ENCODE measurements at regions not wholly inside any gene's neighbourhood (a gene's known extent, or its start where the extent isn't known, plus 50 kb on each side); places are given as distances from the start of the nearest gene placed in this dataset.
"Not testable (repeated sequence)": the region's sequence is repeated elsewhere in the genome, so short reads cannot be mapped to it uniquely, and the experiment has no call there.

- no peaks in the 10 kb centered on the region for H3K36me3 ChIP-seq (ENCODE audit: control insufficient read depth, insufficient read depth, low read length)
- H3K9me3 ChIP-seq (ENCODE audit: control insufficient read depth, low read length): no peaks in the 10 kb centered on the region
- no peaks in the 10 kb centered on the region for H3K4me1 ChIP-seq (ENCODE audit: control insufficient read depth, insufficient read depth, low read length, poor library complexity, severe bottlenecking)
- DNase-seq: no peak
- no peaks in the 10 kb centered on the region for H3K27me3 ChIP-seq (replicated peaks; ENCODE audit: control insufficient read depth, insufficient read depth, low read length, poor library complexity, severe bottlenecking)
- H3K4me3 ChIP-seq (ENCODE audit: insufficient read depth, low read depth, low read length, poor library complexity, severe bottlenecking): no peak overlapping the region
- no peak overlapping the region for H3K27ac ChIP-seq (ENCODE audit: insufficient read depth, low read length, poor library complexity, severe bottlenecking)
Observed at GRCh38 chr6:139447656-139447975, 73.2 kb upstream of the CITED2 start.

GRCh38 chr6:139446768-139447655, 72.6 kb upstream of the CITED2 start:
- no peak overlapping the region for H3K4me3 ChIP-seq (ENCODE audit: insufficient read depth, low read depth, low read length, poor library complexity, severe bottlenecking)
- no peak for DNase-seq
- H3K4me1 ChIP-seq (ENCODE audit: control insufficient read depth, insufficient read depth, low read length, poor library complexity, severe bottlenecking): no peaks in the 10 kb centered on the region

DNA sequence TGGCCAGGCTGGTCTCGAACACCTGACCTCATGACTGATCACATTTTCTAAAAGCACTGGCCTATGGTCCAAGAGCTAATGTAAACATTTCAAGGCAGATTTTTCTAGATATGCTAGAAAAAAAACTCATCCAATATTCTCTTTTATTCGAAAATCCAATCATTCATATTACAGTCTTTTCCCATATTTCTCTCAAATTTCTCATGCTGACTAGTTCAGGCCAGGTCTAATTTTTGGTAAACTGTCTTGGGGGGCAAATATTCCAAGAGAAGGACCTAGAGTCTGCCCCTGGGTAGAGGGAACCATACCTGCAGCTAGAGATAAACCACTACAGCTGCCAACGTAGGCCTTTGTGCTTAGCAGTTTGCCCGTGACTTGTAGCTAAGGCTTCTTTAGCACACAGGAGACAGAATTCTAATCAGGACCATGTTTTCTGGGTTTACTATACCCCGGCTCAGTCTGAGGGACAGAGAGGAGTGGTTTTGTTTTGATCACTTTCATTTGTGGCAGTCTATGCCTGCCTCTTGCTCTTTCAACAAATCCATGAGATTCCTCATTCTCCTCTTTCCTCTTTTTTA, 71.8 kb upstream of the CITED2 start:
- H3K27ac ChIP-seq (ENCODE audit: insufficient read depth, low read length, poor library complexity, severe bottlenecking): no peak overlapping the region
- no peaks in the 10 kb centered on the region for H3K27me3 ChIP-seq (replicated peaks; ENCODE audit: control insufficient read depth, insufficient read depth, low read length, poor library complexity, severe bottlenecking)
- H3K4me3 ChIP-seq (ENCODE audit: insufficient read depth, low read depth, low read length, poor library complexity, severe bottlenecking): no peak overlapping the region
- no peaks in the 10 kb centered on the region for H3K4me1 ChIP-seq (ENCODE audit: control insufficient read depth, insufficient read depth, low read length, poor library complexity, severe bottlenecking)
- H3K36me3 ChIP-seq (ENCODE audit: control insufficient read depth, insufficient read depth, low read length): no peaks in the 10 kb centered on the region
- no peak for DNase-seq
- H3K9me3 ChIP-seq (ENCODE audit: control insufficient read depth, low read length): no peaks in the 10 kb centered on the region

More at GRCh38 chr6:139446768-139447655, 72.6 kb upstream of the CITED2 start:
- Histone ChIP-seq H3K27ac (ENCODE audit: insufficient read depth, low read length, poor library complexity, severe bottlenecking) (no peak overlapping the region), H3K36me3 (ENCODE audit: control insufficient read depth, insufficient read depth, low read length) (no peaks in the 10 kb centered on the region), H3K27me3 (replicated peaks; ENCODE audit: control insufficient read depth, insufficient read depth, low read length, poor library complexity, severe bottlenecking) (no peaks in the 10 kb centered on the region), H3K9me3 (ENCODE audit: control insufficient read depth, low read length) (no peaks in the 10 kb centered on the region)

GRCh38 chr6:139444273-139444787, 69.9 kb upstream of the CITED2 start:
- DNase-seq; H3K27ac ChIP-seq (ENCODE audit: insufficient read depth, low read length, poor library complexity, severe bottlenecking); H3K36me3 ChIP-seq (ENCODE audit: control insufficient read depth, insufficient read depth, low read length); H3K4me3 ChIP-seq (ENCODE audit: insufficient read depth, low read depth, low read length, poor library complexity, severe bottlenecking); H3K27me3 ChIP-seq (replicated peaks; ENCODE audit: control insufficient read depth, insufficient read depth, low read length, poor library complexity, severe bottlenecking); H3K4me1 ChIP-seq (ENCODE audit: control insufficient read depth, insufficient read depth, low read length, poor library complexity, severe bottlenecking); H3K9me3 ChIP-seq (ENCODE audit: control insufficient read depth, low read length): not testable (repeated sequence)

DNA sequence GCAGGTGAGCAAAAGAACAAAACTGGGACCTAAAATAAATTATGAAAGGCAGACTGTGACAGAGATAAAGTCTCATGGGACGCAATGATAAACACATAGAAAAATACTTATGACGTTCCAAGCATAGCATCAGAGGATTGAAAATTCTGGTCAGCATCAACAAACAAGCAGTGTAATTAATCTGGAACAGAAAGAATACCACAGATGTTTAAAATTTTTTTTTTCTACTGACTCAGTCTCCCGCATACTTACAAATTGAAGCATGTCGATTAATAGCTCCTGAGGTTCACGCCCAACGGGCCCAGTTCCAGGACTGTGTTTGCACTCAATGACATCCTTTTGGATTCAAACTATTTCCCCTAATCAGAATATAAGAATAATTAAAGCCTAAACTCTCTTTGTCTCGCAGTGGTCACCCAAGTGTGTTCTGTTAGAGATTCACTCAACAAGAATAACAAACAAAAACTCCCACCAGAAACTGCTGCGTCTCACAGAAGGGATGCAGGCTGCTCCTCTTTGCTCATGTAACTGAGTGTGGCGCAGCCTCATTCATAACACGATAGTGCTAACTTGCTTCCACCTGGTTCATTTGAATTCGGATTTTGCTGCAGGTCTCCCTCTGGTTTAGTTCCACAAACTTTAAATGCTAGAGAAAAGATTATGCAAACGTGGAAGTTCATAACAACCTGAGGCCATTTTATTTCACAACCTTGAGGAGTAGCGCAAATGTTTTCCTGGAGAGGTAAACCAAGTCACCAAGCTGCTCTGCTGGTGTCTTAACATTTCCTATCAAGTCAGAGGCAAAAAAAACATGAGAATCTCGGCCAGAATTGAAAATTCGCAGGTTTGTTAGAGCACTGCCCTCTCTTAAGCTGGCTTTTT, 69.0 kb upstream of the CITED2 start:
- H3K36me3 ChIP-seq (ENCODE audit: control insufficient read depth, insufficient read depth, low read length): no peaks in the 10 kb centered on the region
- H3K4me3 ChIP-seq (ENCODE audit: insufficient read depth, low read depth, low read length, poor library complexity, severe bottlenecking): no peak overlapping the region
- H3K27ac ChIP-seq (ENCODE audit: insufficient read depth, low read length, poor library complexity, severe bottlenecking): no peak overlapping the region
- H3K4me1 ChIP-seq (ENCODE audit: control insufficient read depth, insufficient read depth, low read length, poor library complexity, severe bottlenecking): no peaks in the 10 kb centered on the region
- no peaks in the 10 kb centered on the region for H3K9me3 ChIP-seq (ENCODE audit: control insufficient read depth, low read length)
- H3K27me3 ChIP-seq (replicated peaks; ENCODE audit: control insufficient read depth, insufficient read depth, low read length, poor library complexity, severe bottlenecking): no peaks in the 10 kb centered on the region
- DNase-seq: no peak

- H3K4me3 ChIP-seq (ENCODE audit: insufficient read depth, low read depth, low read length, poor library complexity, severe bottlenecking): no peak overlapping the region
- H3K27ac ChIP-seq (ENCODE audit: insufficient read depth, low read length, poor library complexity, severe bottlenecking): no peak overlapping the region
- H3K36me3 ChIP-seq (ENCODE audit: control insufficient read depth, insufficient read depth, low read length): no peaks in the 10 kb centered on the region
- no peaks in the 10 kb centered on the region for H3K4me1 ChIP-seq (ENCODE audit: control insufficient read depth, insufficient read depth, low read length, poor library complexity, severe bottlenecking)
- DNase-seq: no peak
- no peaks in the 10 kb centered on the region for H3K9me3 ChIP-seq (ENCODE audit: control insufficient read depth, low read length)
- H3K27me3 ChIP-seq (replicated peaks; ENCODE audit: control insufficient read depth, insufficient read depth, low read length, poor library complexity, severe bottlenecking): no peaks in the 10 kb centered on the region
Observed at GRCh38 chr6:139442188-139442671, 67.8 kb upstream of the CITED2 start.

DNA sequence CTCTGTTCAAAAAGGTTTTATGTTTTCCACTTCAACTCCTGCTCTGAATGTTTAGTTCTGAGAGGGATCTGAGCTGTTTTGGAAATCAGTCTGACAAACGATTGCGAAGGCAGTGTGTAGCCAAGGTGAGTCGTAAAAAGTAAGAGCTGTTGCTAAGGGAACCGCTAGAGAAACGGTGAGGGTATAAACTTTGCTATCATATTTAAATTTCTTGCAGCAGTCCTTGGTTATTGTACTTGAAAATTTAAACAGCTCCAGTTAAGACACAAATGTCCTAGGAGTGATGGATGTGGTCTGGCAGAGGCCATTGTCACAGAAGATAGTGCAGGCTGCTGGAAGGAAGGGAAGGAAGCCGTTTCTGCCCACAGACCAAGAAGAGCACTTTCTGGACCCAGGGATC, 64.9 kb upstream of the CITED2 start:
- Histone ChIP-seq H3K4me3 (ENCODE audit: insufficient read depth, low read depth, low read length, poor library complexity, severe bottlenecking) (no peak overlapping the region), H3K27me3 (replicated peaks; ENCODE audit: control insufficient read depth, insufficient read depth, low read length, poor library complexity, severe bottlenecking) (no peaks in the 10 kb centered on the region), H3K27ac (ENCODE audit: insufficient read depth, low read length, poor library complexity, severe bottlenecking) (no peak overlapping the region), H3K36me3 (ENCODE audit: control insufficient read depth, insufficient read depth, low read length) (no peaks in the 10 kb centered on the region), H3K9me3 (ENCODE audit: control insufficient read depth, low read length) (no peaks in the 10 kb centered on the region), H3K4me1 (ENCODE audit: control insufficient read depth, insufficient read depth, low read length, poor library complexity, severe bottlenecking) (no peaks in the 10 kb centered on the region)
- DNase-seq: no peak

GRCh38 chr6:139438775-139439174, 64.3 kb upstream of the CITED2 start:
- Histone ChIP-seq H3K4me3 (ENCODE audit: insufficient read depth, low read depth, low read length, poor library complexity, severe bottlenecking) (no peak overlapping the region), H3K4me1 (ENCODE audit: control insufficient read depth, insufficient read depth, low read length, poor library complexity, severe bottlenecking) (no peaks in the 10 kb centered on the region), H3K27ac (ENCODE audit: insufficient read depth, low read length, poor library complexity, severe bottlenecking) (no peak overlapping the region), H3K9me3 (ENCODE audit: control insufficient read depth, low read length) (no peaks in the 10 kb centered on the region), H3K36me3 (ENCODE audit: control insufficient read depth, insufficient read depth, low read length) (no peaks in the 10 kb centered on the region), H3K27me3 (replicated peaks; ENCODE audit: control insufficient read depth, insufficient read depth, low read length, poor library complexity, severe bottlenecking) (no peaks in the 10 kb centered on the region)
- no peak for DNase-seq

DNA sequence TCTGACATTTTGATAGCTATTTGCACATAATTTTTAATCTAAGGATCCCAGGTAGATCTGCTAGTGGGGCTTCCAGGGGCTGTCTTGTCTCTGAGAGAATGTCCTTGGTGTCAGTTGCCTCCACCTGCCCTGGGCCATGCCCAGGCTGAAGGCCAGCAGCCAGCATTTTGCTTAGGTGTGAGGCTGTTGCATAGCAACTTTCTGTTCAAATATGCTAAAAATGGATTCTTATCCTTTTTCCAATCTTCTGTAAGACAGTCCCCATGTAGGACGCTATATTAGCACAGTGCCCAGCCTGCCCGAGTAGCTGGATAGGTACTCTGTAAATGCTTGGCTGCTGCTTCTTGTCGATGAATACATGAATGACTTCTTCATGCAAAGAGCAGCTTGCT, 62.5 kb upstream of the CITED2 start:
- Histone ChIP-seq H3K27ac (ENCODE audit: insufficient read depth, low read length, poor library complexity, severe bottlenecking) (no peak overlapping the region), H3K36me3 (ENCODE audit: control insufficient read depth, insufficient read depth, low read length) (no peaks in the 10 kb centered on the region), H3K27me3 (replicated peaks; ENCODE audit: control insufficient read depth, insufficient read depth, low read length, poor library complexity, severe bottlenecking) (no peaks in the 10 kb centered on the region), H3K4me3 (ENCODE audit: insufficient read depth, low read depth, low read length, poor library complexity, severe bottlenecking) (no peak overlapping the region), H3K9me3 (ENCODE audit: control insufficient read depth, low read length) (no peaks in the 10 kb centered on the region), H3K4me1 (ENCODE audit: control insufficient read depth, insufficient read depth, low read length, poor library complexity, severe bottlenecking) (no peaks in the 10 kb centered on the region)
- no peak for DNase-seq

Data from effector memory CD4-positive, alpha-beta T cell (primary cell).